ENCODE measurements at regions not wholly inside any gene's neighbourhood (a gene's known extent, or its start where the extent isn't known, plus 50 kb on each side); places are given as distances from the start of the nearest gene placed in this dataset.

DNA sequence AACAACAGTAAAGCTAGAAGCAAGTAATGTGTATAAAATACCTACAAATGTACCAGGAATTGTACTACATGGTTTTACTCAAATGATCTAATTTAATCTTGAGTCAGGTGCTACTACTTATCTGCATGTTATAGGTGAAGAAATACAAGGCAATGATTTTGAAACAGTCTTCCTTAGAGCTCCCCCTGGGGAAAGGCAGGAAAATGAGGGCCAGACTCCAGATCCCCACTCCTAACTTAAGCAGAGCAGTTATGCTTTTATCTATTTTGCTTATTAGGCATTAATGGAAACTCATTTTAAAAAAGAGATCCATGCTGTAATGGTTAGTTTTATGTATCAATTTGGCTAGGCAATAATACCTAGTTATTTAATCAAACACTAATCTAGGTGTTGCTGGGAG is 109.3 kb upstream of the CPSF6 start:
- Histone ChIP-seq H3K9me3 (ENCODE audit: low read length) (no peaks in the 10 kb centered on the region), H3K9ac (ENCODE audit: low read length) (no peak overlapping the region), H3K27ac (ENCODE audit: low read length) (no peak overlapping the region), H4K20me1 (ENCODE audit: insufficient read depth) (no peaks in the 10 kb centered on the region), H3K27me3 (ENCODE audit: insufficient read depth, low read depth, low read length) (no peaks in the 10 kb centered on the region), H3K79me2 (replicated peaks; ENCODE audit: insufficient read depth, low read length) (no peaks in the 10 kb centered on the region), H3K4me3 (ENCODE audit: low read length) (no peak overlapping the region), H3K9me2 (ENCODE audit: insufficient read depth, low read length) (no peaks in the 10 kb centered on the region), H3K36me3 (ENCODE audit: insufficient read depth, low read length) (no peaks in the 10 kb centered on the region), H2AFZ (ENCODE audit: low read depth, low read length) (no peak overlapping the region), H3K4me2 (ENCODE audit: low read length) (no peak overlapping the region), H3F3A (ENCODE audit: insufficient read depth, low read length, poor library complexity, severe bottlenecking) (no peaks in the 10 kb centered on the region)
- TF ChIP-seq POLR2AphosphoS5 (IDR thresholded peaks at IDR 0.05) = no peak

DNA sequence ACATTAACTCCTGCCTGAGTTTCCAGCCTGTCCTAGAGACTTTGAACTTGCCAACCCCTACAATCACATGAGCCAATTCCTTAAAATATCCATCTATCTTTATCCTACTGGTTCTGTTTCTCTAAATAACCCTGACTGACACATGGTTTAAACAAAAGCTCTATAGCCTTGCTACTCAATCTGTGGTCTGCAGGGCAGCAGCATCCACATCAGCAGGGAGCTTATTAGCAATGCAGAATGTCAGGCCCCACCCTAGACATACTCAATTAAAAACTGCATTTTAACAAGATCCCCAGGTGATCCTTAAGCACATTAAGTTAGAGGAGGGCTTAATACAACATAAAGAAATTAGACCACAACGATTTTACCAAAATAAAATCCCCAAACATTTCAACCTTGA is 108.3 kb upstream of the CPSF6 start:
- no peak overlapping the region for H3K4me3 ChIP-seq (ENCODE audit: low read length)
- H3K27ac ChIP-seq (ENCODE audit: low read length) = no peak overlapping the region
- no peaks in the 10 kb centered on the region for H3K27me3 ChIP-seq (ENCODE audit: insufficient read depth, low read depth, low read length)
- H3K36me3 ChIP-seq (ENCODE audit: insufficient read depth, low read length) = no peaks in the 10 kb centered on the region
- H3F3A ChIP-seq (ENCODE audit: insufficient read depth, low read length, poor library complexity, severe bottlenecking) = no peaks in the 10 kb centered on the region
- H3K9me2 ChIP-seq (ENCODE audit: insufficient read depth, low read length) = no peaks in the 10 kb centered on the region
- no peak overlapping the region for H3K4me2 ChIP-seq (ENCODE audit: low read length)
- H4K20me1 ChIP-seq (ENCODE audit: insufficient read depth) = no peaks in the 10 kb centered on the region
- no peaks in the 10 kb centered on the region for H3K9me3 ChIP-seq (ENCODE audit: low read length)
- no peaks in the 10 kb centered on the region for H3K79me2 ChIP-seq (replicated peaks; ENCODE audit: insufficient read depth, low read length)
- no peak for TF ChIP-seq RAD21 (conservative IDR thresholded peaks at IDR 0.05)
- TF ChIP-seq EP300 (conservative IDR thresholded peaks at IDR 0.05; ENCODE audit: poor library complexity, severe bottlenecking) = no peak
- no peak for TF ChIP-seq TAF1 (IDR thresholded peaks at IDR 0.05; ENCODE audit: low read depth)
- TF ChIP-seq, protein P1, sequence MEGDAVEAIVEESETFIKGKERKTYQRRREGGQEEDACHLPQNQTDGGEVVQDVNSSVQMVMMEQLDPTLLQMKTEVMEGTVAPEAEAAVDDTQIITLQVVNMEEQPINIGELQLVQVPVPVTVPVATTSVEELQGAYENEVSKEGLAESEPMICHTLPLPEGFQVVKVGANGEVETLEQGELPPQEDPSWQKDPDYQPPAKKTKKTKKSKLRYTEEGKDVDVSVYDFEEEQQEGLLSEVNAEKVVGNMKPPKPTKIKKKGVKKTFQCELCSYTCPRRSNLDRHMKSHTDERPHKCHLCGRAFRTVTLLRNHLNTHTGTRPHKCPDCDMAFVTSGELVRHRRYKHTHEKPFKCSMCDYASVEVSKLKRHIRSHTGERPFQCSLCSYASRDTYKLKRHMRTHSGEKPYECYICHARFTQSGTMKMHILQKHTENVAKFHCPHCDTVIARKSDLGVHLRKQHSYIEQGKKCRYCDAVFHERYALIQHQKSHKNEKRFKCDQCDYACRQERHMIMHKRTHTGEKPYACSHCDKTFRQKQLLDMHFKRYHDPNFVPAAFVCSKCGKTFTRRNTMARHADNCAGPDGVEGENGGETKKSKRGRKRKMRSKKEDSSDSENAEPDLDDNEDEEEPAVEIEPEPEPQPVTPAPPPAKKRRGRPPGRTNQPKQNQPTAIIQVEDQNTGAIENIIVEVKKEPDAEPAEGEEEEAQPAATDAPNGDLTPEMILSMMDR (IDR thresholded peaks at IDR 0.05; ENCODE audit: poor library complexity, severe bottlenecking) = no peak
- no peak for TF ChIP-seq POLR2AphosphoS5 (IDR thresholded peaks at IDR 0.05)
- TF ChIP-seq SMC3 (conservative IDR thresholded peaks at IDR 0.05; ENCODE audit: poor library complexity) = no peak
- TF ChIP-seq, protein P2, sequence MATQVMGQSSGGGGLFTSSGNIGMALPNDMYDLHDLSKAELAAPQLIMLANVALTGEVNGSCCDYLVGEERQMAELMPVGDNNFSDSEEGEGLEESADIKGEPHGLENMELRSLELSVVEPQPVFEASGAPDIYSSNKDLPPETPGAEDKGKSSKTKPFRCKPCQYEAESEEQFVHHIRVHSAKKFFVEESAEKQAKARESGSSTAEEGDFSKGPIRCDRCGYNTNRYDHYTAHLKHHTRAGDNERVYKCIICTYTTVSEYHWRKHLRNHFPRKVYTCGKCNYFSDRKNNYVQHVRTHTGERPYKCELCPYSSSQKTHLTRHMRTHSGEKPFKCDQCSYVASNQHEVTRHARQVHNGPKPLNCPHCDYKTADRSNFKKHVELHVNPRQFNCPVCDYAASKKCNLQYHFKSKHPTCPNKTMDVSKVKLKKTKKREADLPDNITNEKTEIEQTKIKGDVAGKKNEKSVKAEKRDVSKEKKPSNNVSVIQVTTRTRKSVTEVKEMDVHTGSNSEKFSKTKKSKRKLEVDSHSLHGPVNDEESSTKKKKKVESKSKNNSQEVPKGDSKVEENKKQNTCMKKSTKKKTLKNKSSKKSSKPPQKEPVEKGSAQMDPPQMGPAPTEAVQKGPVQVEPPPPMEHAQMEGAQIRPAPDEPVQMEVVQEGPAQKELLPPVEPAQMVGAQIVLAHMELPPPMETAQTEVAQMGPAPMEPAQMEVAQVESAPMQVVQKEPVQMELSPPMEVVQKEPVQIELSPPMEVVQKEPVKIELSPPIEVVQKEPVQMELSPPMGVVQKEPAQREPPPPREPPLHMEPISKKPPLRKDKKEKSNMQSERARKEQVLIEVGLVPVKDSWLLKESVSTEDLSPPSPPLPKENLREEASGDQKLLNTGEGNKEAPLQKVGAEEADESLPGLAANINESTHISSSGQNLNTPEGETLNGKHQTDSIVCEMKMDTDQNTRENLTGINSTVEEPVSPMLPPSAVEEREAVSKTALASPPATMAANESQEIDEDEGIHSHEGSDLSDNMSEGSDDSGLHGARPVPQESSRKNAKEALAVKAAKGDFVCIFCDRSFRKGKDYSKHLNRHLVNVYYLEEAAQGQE (IDR thresholded peaks at IDR 0.05; ENCODE audit: borderline replicate concordance) = no peak
- no peak for TF ChIP-seq MXI1 (conservative IDR thresholded peaks at IDR 0.05; ENCODE audit: poor library complexity, severe bottlenecking)
- TF ChIP-seq EZH2 (IDR thresholded peaks at IDR 0.05; ENCODE audit: borderline replicate concordance, insufficient read depth, low read length, poor library complexity, severe bottlenecking) = no peak
- no peak overlapping the region for H2AFZ ChIP-seq (ENCODE audit: low read depth, low read length)
- no peak overlapping the region for H3K9ac ChIP-seq (ENCODE audit: low read length)

Measured in neural cell (in vitro differentiated cells).